ENCODE measurements at regions not wholly inside any gene's neighbourhood (a gene's known extent, or its start where the extent isn't known, plus 50 kb on each side); places are given as distances from the start of the nearest gene placed in this dataset.
"Not testable (repeated sequence)": the region's sequence is repeated elsewhere in the genome, so short reads cannot be mapped to it uniquely, and the experiment has no call there.

- no peak for DNase-seq
Measured at GRCh38 chr15:36008719-36009118, 462.8 kb upstream of the DPH6 start.

- no peak for DNase-seq
Measured at GRCh38 chr15:36024031-36024688, 478.2 kb upstream of the DPH6 start.

GRCh38 chr15:36026627-36027283 lies 480.8 kb upstream of the DPH6 start:
- DNase-seq = no peak

DNA sequence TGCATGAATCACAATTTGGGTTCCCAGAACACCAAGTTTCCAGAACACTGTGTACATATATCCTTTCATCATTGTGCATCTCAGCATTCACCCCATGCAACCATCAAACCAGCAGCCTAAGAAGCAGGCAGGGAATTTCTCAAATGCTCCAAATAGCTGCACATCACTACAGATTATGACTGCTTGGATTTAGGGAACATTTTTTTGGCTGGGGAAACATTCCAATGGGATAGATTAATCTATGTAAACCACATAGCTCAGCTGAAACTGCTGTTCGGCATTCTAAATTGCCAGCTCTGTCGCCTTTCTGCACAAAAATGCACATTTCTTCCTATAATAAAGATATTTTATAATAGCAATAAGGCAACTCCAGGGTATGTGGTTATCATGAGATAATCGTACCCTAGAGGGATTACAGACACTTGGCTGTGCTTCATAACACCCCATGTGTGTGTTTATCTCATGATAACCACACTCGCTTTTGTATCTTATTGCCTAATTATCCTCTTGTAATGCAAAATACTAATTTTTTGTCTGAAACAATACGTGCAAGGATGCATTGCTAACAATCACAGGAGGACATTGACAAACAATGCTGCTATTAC lies 483.7 kb upstream of the DPH6 start:
- no peak for DNase-seq

DNA sequence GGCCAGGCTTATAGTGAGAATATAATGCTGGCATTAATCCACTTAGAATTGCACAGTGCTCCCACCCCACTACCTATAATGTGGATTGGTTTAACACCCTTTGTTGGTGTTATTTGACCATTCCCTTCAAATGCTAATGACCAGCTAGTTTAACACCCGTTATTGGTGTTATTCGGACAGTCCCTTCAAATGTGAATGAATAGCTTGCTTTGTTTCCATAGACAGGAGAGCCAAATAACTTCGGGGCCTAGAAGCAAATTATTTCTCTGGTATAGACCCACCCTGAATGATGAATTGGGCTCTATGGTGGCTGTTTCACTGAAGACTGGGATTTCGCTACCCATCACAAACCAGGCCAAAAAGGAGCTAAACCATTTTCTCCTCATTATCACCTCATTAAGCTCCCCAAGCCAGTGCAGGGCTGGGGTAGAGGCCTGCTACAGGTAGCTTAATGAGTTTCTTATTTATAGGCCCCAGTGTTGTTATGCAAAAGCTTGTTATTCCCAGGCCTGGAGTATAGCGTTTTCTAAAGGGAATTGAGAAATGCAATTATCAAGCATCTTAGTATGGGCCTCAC lies 494.1 kb upstream of the DPH6 start:
- DNase-seq = no peak

DNA sequence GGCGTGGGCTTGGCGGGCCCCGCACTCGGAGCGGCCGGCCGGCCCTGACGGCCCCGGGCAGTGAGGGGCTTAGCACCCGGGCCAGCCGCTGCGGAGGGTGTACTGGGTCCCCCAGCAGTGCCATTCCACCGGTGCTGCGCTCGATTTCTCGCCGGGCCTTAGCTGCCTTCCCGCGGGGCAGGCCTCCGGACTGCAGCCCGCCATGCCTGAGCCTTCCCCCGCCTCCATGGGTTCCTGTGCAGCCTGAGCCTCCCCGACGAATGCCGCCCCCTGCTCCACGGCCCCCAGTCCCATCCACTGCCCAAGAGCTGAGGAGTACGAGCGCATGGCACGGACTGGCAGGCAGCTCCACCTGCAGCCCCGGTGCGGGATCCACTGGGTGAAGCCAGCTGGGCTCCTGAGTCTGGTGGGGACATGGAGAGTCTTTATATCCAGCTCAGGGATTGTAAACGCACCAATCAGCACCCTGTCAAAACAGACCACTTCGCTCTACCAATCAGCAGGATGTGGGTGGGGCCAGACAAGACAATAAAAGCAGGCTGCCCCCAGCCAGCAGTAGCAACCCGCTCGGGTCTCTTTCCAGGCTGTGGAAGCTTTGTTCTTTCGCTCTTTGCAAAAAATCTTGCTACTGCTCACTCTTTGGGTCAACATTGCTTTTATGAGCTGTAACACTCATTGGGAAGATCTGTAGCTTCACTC lies 501.2 kb upstream of the DPH6 start:
- not testable (repeated sequence) for DNase-seq

DNA sequence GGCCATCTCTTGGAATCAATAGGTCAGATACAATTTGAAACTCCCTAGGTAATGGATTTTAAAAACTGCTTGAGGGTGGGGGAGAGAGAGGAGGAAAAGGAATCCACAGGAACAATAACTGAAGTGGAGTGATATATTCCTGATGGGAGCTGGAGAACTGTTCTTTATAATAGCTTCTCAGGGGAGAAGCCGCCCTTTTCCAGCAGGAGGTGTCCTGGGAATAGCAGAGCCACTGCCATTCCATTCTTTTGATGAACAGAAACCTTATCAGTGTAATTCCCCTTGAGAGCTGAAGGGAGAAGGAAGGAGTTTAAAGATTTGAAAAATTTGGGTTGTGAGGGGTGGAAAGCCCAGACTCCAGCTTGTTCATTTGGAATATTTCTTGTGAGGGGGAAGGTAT lies 504.9 kb upstream of the DPH6 start:
- no peak for DNase-seq

- not testable (repeated sequence) for DNase-seq
Measured at GRCh38 chr15:36052641-36053040, 506.7 kb upstream of the DPH6 start.

DNA sequence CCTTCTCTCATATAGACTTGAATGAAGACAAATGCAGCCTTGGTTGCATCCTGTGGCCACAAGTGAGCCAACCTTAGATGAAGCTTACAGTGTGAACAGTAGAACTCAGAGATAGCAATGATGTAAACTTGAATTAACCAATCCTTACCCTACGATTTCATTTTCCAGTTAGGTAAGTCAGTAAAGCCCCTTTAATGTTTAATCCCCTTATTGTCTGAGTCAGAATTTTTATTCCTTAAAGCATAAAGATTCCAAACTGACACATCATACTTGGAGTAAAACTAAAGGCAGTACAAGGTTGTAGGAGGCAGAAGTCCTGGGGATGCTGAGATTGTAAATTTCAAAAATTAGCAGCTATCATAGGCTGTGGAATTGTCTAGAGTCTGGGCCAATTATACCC lies 507.8 kb upstream of the DPH6 start:
- no peak for DNase-seq

DNA sequence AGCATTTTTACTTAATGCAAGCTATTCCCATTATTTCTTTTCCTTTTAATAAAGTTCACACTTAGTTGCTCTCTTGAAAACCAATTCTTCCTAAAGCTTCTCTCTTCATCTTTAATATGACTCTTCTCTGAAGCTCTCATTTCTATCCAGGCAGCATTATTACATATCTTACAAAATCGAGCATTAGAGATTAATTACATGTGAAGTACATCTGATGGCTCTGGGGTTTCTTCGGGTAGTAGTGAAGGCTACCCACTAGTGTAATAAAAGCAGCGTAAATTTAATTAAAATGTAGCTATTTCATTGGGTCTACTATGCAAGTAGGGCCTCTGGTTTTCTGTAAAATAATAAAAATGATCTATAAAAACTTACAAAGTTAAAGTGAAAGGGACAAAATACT lies 513.6 kb upstream of the DPH6 start:
- no peak for DNase-seq

GRCh38 chr15:36062357-36062756 lies 516.4 kb upstream of the DPH6 start:
- DNase-seq = no peak

DNA sequence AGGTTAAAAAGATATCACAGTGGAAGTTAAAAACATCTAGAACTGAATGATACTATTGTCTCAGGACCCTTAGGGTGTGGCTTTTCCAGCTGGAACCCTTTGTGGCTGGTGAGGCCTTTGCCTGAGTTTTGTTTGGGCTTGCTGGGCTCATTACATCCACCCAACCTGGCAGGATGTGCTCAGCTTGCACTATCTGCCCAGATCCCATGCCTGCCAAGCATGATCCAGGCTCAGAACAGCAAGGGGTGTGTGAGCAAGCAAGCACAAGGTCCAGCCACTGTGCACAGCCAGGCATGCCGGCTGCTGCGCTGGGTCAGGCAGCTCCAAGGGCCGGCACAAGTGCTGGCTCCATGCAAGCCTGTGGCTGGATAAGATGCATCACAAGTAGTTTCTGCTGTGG lies 512.7 kb upstream of the CDIN1 start:
- DNase-seq = no peak

GRCh38 chr15:36067483-36068274 lies 511.7 kb upstream of the CDIN1 start:
- DNase-seq = no peak

GRCh38 chr15:36075333-36075732 lies 504.1 kb upstream of the CDIN1 start:
- DNase-seq = no peak

GRCh38 chr15:36079021-36079420 lies 500.4 kb upstream of the CDIN1 start:
- DNase-seq = no peak

DNA sequence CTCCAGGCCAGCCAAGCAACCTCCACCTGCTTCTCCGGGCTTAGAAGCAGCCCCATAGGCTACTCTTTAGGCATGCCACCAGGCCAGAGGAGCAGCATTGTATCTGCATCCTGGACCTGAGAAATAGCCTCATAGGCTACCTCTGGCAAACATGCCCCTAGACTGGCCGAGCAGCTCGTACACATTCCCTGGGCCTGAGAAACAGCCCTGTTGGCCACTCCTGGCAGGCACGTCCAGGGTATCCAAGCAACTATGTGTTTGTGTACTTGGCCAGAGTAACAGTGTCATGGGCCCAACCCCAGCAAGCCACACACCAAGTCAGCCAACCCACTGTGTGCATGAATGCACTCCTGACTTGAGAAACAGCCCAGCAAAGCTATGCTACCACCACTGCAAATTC lies 498.7 kb upstream of the CDIN1 start:
- no peak for DNase-seq

GRCh38 chr15:36090286-36090946 lies 489.0 kb upstream of the CDIN1 start:
- DNase-seq = peak; percentile 3

- peak; percentile 24 for DNase-seq
Measured at GRCh38 chr15:36106640-36107335, 472.6 kb upstream of the CDIN1 start.

GRCh38 chr15:36108541-36108940 lies 470.9 kb upstream of the CDIN1 start:
- DNase-seq = no peak

GRCh38 chr15:36109943-36110658 lies 469.3 kb upstream of the CDIN1 start:
- no peak for DNase-seq

DNA sequence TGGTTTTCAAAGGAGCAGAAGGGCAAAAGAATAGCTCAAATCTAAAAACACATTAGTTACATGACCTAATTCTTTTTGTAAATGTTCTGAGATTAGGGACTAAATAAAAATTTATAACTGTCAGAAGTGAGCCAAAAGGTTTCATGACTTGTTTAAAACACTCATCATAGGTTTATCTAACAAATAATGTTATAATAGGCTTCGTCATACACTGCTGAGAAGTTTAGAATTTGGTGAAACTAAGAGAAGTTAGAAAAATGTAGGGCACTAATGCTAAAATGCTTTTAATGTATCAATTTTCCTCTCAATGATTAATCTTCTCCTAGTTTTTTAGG lies 468.8 kb upstream of the CDIN1 start:
- no peak for DNase-seq

Data from NCI-H774 (cell line).